Upper lobe of right lung (tissue), 1 donor: ENCODE measurements at regions not wholly inside any gene's neighbourhood (a gene's known extent, or its start where the extent isn't known, plus 50 kb on each side); places are given as distances from the start of the nearest gene placed in this dataset.

Experiments
- ATAC-seq: fragments of 200-7000 bp; cut with Tn5 transposase; one replicate; pipeline ENCODE4 v1.9.1; 2020; ENCODE audit warnings: mild to moderate bottlenecking, moderate library complexity
- DNase-seq: peaks from one replicate; pipeline ENCODE4 v3.0.0-alpha.2; 2020
- H3K27ac ChIP-seq: fragments of 200-600 bp; one replicate; pipeline ENCODE4 v1.8.0; 2022
- H3K27me3 ChIP-seq: fragments of 200-600 bp; one replicate; pipeline ENCODE4 v1.8.0; 2022; ENCODE audit warnings: mild to moderate bottlenecking
- H3K36me3 ChIP-seq: fragments of 200-600 bp; one replicate; pipeline ENCODE4 v1.8.0; 2022
- H3K4me1 ChIP-seq: fragments of 200-600 bp; one replicate; pipeline ENCODE4 v1.8.0; 2022
- H3K4me3 ChIP-seq: fragments of 200-600 bp; one replicate; pipeline ENCODE4 v1.8.0; 2022; ENCODE audit warnings: mild to moderate bottlenecking
- H3K9me3 ChIP-seq: fragments of 200-600 bp; one replicate; pipeline ENCODE4 v1.8.0; 2022
- intact Hi-C: fragments of 100-400 bp; cut with DNase I; formaldehyde crosslinking; loops from one replicate; pipeline ENCODE4 v1.11.0; 2022
- TF ChIP-seq, protein P1 (sequence below): fragments of 200-600 bp; IDR thresholded peaks from one replicate; pipeline ENCODE4 v1.8.0; 2022; ENCODE audit warnings: antibody characterized with exemption
- donor health status: DM: no; HTN: yes; CAD: no; lungs with severe emphysema.

- DNase-seq (no peak), ATAC-seq (no peak)
- Histone ChIP-seq H3K9me3 (no peaks in the 10 kb centered on the region), H3K4me3 (no peak overlapping the region), H3K4me1 (no peaks in the 10 kb centered on the region), H3K27ac (no peak overlapping the region), H3K36me3 (no peaks in the 10 kb centered on the region), H3K27me3 (no peaks in the 10 kb centered on the region)
- intact Hi-C loops, result no loop called here
- TF ChIP-seq, protein P1, sequence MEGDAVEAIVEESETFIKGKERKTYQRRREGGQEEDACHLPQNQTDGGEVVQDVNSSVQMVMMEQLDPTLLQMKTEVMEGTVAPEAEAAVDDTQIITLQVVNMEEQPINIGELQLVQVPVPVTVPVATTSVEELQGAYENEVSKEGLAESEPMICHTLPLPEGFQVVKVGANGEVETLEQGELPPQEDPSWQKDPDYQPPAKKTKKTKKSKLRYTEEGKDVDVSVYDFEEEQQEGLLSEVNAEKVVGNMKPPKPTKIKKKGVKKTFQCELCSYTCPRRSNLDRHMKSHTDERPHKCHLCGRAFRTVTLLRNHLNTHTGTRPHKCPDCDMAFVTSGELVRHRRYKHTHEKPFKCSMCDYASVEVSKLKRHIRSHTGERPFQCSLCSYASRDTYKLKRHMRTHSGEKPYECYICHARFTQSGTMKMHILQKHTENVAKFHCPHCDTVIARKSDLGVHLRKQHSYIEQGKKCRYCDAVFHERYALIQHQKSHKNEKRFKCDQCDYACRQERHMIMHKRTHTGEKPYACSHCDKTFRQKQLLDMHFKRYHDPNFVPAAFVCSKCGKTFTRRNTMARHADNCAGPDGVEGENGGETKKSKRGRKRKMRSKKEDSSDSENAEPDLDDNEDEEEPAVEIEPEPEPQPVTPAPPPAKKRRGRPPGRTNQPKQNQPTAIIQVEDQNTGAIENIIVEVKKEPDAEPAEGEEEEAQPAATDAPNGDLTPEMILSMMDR, result no peak
Observed at GRCh38 chr17:72056727-72057290, 64.0 kb upstream of the SOX9 start.

GRCh38 chr17:72060084-72060483, 60.7 kb upstream of the SOX9 start:
- DNase-seq, result no peak
- intact Hi-C loops, result no loop called here
- TF ChIP-seq, protein P1, result no peak
- Histone ChIP-seq H3K9me3 (no peaks in the 10 kb centered on the region), H3K27ac (no peak overlapping the region), H3K4me3 (no peak overlapping the region), H3K4me1 (no peaks in the 10 kb centered on the region), H3K27me3 (no peaks in the 10 kb centered on the region), H3K36me3 (no peaks in the 10 kb centered on the region)
- ATAC-seq, result no peak

DNA sequence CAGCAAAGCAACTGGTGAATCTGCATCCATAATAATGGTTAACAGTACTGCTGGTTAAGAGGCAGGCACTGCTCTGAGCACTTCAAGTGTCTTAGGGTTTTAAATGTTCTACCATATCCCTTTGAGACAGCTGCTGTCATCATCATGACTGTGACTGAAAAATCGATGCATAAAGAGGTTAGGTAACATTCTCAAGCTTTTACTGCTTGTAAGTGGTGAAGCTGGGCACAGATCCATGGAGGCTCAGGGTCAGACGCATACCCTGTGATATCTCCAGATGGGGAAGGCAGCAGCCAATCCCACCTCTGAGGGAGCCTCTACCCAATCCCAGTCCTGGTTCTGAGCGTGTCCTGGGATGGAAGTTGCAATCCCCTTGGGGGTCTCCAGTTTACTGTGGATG, 57.6 kb upstream of the SOX9 start:
- no peaks in the 10 kb centered on the region for H3K4me1 ChIP-seq
- H3K27me3 ChIP-seq, result no peaks in the 10 kb centered on the region
- H3K4me3 ChIP-seq, result no peak overlapping the region
- H3K27ac ChIP-seq, result no peak overlapping the region
- intact Hi-C loops, result no loop called here
- no peaks in the 10 kb centered on the region for H3K9me3 ChIP-seq
- ATAC-seq (no peak), DNase-seq (no peak)
- H3K36me3 ChIP-seq, result no peaks in the 10 kb centered on the region
- TF ChIP-seq, protein P1, result no peak

DNA sequence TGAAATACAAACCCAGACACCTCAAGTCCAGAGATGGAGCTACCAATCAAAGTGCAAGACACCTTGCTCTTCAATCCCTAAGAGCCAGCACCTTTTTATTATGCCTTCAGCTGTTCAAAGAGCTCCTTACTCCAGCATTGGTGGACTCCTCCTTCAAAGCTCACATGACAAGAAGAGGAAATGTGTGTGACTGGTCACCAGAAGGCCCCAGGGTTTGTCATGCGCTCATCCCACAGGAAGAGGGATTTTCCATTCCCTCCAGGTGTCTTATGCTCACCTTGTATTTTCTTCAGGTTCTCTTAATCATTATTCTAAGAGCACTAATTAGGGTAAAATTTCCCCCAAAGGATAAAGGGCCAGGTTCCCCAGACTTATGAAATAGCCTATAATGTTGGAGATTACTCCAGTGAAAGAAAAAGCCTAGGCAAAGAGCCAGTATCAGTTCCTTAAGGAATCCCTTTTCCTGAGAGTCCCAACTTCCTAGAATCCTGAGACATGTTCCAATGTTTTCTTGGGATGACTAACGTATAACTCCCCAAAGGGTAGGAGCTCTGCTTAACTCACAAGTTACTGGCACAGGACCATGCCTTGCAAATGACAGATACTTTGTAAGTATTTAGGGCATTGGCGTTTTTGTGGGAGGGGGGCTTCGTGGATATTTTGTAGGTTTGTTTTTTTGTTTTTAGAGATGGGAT, 56.9 kb upstream of the SOX9 start:
- Histone ChIP-seq H3K9me3 (no peaks in the 10 kb centered on the region), H3K27ac (no peak overlapping the region), H3K27me3 (no peaks in the 10 kb centered on the region), H3K36me3 (no peaks in the 10 kb centered on the region), H3K4me3 (no peak overlapping the region), H3K4me1 (no peaks in the 10 kb centered on the region)
- intact Hi-C loops, result no loop called here
- no peak for DNase-seq
- TF ChIP-seq, protein P1, result no peak
- ATAC-seq, result no peak

GRCh38 chr17:72064606-72065193, 56.1 kb upstream of the SOX9 start:
- H3K4me1 ChIP-seq, result no peaks in the 10 kb centered on the region
- no peaks in the 10 kb centered on the region for H3K36me3 ChIP-seq
- H3K27ac ChIP-seq, result no peak overlapping the region
- no peak overlapping the region for H3K4me3 ChIP-seq
- no peak for ATAC-seq
- H3K9me3 ChIP-seq, result no peaks in the 10 kb centered on the region
- TF ChIP-seq, protein P1, result no peak
- DNase-seq, result no peak
- intact Hi-C loops, result no loop called here
- no peaks in the 10 kb centered on the region for H3K27me3 ChIP-seq
